ENCODE measurements at regions not wholly inside any gene's neighbourhood (a gene's known extent, or its start where the extent isn't known, plus 50 kb on each side); places are given as distances from the start of the nearest gene placed in this dataset.

- no peak overlapping the region for H3K4me3 ChIP-seq
- no peaks in the 10 kb centered on the region for H3K27me3 ChIP-seq
- H3K27ac ChIP-seq: no peak overlapping the region
- ATAC-seq (no peak), DNase-seq (no peak)
- TF ChIP-seq CTCF (IDR thresholded peaks at IDR 0.05) (no peak), POLR2A (IDR thresholded peaks at IDR 0.05) (no peak)
- no peaks in the 10 kb centered on the region for H3K36me3 ChIP-seq
- H3K4me1 ChIP-seq: no peaks in the 10 kb centered on the region
- H3K9me3 ChIP-seq: no peaks in the 10 kb centered on the region
- intact Hi-C loops (cut with DNase I): no loop called here
Observed at GRCh38 chr11:24348908-24349307, 147.9 kb upstream of the LUZP2 start.

- Histone ChIP-seq H3K4me3 (no peak overlapping the region), H3K9me3 (no peaks in the 10 kb centered on the region), H3K27me3 (no peaks in the 10 kb centered on the region), H3K27ac (no peak overlapping the region), H3K4me1 (no peaks in the 10 kb centered on the region), H3K36me3 (no peaks in the 10 kb centered on the region)
- DNase-seq (no peak), ATAC-seq (no peak)
- intact Hi-C loops (cut with DNase I): no loop called here
- TF ChIP-seq POLR2A (IDR thresholded peaks at IDR 0.05): no peak
- no peak for TF ChIP-seq CTCF (IDR thresholded peaks at IDR 0.05)
- WGBS (ENCODE audit: insufficient coverage, low coverage, low lambda C conversion rate, missing lambda C conversion rate): 20% methylated on average over 2 of the region's 2 CpGs
Observed at GRCh38 chr11:24351179-24351578, 145.7 kb upstream of the LUZP2 start.

- TF ChIP-seq CTCF (IDR thresholded peaks at IDR 0.05) (no peak), POLR2A (IDR thresholded peaks at IDR 0.05) (no peak)
- intact Hi-C loops (cut with DNase I): no loop called here
- Histone ChIP-seq H3K36me3 (no peaks in the 10 kb centered on the region), H3K27me3 (no peaks in the 10 kb centered on the region), H3K9me3 (no peaks in the 10 kb centered on the region), H3K4me1 (no peaks in the 10 kb centered on the region), H3K4me3 (no peak overlapping the region), H3K27ac (no peak overlapping the region)
- no peak for DNase-seq
- 44% methylated on average over 1 of the region's 3 CpGs for WGBS (ENCODE audit: insufficient coverage, low coverage, low lambda C conversion rate, missing lambda C conversion rate)
- ATAC-seq: no peak
Observed at GRCh38 chr11:24356501-24356900, 140.4 kb upstream of the LUZP2 start.

- ATAC-seq: no peak
- TF ChIP-seq POLR2A (IDR thresholded peaks at IDR 0.05) (no peak), CTCF (IDR thresholded peaks at IDR 0.05) (no peak)
Observed at GRCh38 chr11:24357620-24358410, 139.0 kb upstream of the LUZP2 start.

More at GRCh38 chr11:24357620-24358410, 139.0 kb upstream of the LUZP2 start:
- Histone ChIP-seq H3K36me3 (no peaks in the 10 kb centered on the region), H3K9me3 (no peaks in the 10 kb centered on the region), H3K27me3 (no peaks in the 10 kb centered on the region), H3K4me3 (no peak overlapping the region), H3K4me1 (no peaks in the 10 kb centered on the region), H3K27ac (no peak overlapping the region)
- no peak for DNase-seq
- 38% methylated on average over 7 of the region's 8 CpGs for WGBS (ENCODE audit: insufficient coverage, low coverage, low lambda C conversion rate, missing lambda C conversion rate)
- intact Hi-C loops (cut with DNase I): no loop called here
